Caki2 (cell line): ENCODE measurements at regions not wholly inside any gene's neighbourhood (a gene's known extent, or its start where the extent isn't known, plus 50 kb on each side); places are given as distances from the start of the nearest gene placed in this dataset.
A peak's percentile ranks its signal among the peaks of the same experiment; 100 is the strongest.

Source experiments
- DNase-seq: peaks from one replicate; pipeline ENCODE4 v3.0.0-alpha.2; 2015; ENCODE audit warnings: low read depth
- in situ Hi-C: cut with HindIII; loops from 2 replicates; pipeline ENCODE4 v1.10.0; 2016; ENCODE audit warnings: low sequenced_read_pairs, low pct_unique_long_range_greater_than_20kb, mixed read lengths

GRCh38 chr14:56955745-56956144 is 145.5 kb upstream of the OTX2 start:
- no peak for DNase-seq
- in situ Hi-C loops, result no loop called here

- in situ Hi-C loops, result no loop called here
- no peak for DNase-seq
Observed at GRCh38 chr14:56953884-56954283, 143.6 kb upstream of the OTX2 start.

DNA sequence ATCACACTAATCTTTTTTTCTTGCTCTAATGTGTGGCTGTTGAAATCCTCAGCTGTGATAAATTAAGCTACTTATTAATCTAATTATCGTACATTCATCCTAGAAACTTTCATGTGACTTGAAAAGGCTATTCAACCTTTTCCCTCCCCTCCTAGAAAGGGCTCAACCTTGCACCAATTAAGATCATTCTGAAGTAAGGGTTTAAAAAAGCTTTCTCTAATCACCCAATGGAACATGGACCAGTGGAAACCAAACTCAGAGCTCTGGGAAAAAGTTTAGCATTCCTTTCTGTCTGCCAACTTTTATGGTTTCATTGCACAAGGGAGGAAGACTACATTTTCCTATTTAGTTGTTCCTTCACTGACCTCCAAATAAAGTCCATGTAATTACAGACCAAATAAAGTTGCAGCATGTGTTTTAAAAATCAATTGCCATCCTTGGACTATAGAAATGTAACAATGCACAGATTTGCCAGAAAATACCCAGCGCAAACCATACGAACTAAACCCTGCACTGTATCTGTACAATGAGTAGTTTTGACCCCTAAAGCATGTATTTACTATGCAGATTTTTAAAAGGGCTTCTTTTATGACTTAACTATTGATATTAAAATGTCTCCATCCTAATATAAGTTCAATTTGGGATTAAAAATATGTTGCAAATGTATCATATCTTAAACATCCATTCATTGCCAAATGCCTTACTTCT is 142.6 kb upstream of the OTX2 start:
- DNase-seq, result peak; percentile 4
- in situ Hi-C loops, result no loop called here

GRCh38 chr14:56949828-56950227 is 139.5 kb upstream of the OTX2 start:
- in situ Hi-C loops, result no loop called here
- peak; percentile 79 for DNase-seq

- DNase-seq, result no peak
- in situ Hi-C loops, result no loop called here
Observed at GRCh38 chr14:56945291-56945690, 135.0 kb upstream of the OTX2 start.

DNA sequence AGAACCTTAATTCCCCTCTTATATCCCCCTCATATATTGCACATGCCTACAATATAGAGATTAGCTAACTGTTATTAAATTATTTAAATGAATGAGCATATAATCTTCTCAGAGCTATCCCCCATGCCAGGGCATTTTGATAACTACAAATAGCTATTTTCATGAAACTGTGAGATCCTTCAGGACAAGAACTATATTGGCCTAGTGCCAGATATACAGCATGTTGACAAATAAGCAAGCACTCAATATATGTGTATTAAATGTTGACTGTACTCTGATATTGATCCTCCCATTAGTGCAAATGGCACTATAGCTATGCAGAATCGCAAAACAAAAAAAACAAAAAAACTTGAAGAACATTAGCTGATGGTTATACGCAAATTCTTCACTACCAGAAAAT is 134.1 kb upstream of the OTX2 start:
- DNase-seq, result no peak
- in situ Hi-C loops, result no loop called here

- no peak for DNase-seq
- in situ Hi-C loops, result no loop called here
Observed at GRCh38 chr14:56933446-56933845, 123.2 kb upstream of the OTX2 start.

DNA sequence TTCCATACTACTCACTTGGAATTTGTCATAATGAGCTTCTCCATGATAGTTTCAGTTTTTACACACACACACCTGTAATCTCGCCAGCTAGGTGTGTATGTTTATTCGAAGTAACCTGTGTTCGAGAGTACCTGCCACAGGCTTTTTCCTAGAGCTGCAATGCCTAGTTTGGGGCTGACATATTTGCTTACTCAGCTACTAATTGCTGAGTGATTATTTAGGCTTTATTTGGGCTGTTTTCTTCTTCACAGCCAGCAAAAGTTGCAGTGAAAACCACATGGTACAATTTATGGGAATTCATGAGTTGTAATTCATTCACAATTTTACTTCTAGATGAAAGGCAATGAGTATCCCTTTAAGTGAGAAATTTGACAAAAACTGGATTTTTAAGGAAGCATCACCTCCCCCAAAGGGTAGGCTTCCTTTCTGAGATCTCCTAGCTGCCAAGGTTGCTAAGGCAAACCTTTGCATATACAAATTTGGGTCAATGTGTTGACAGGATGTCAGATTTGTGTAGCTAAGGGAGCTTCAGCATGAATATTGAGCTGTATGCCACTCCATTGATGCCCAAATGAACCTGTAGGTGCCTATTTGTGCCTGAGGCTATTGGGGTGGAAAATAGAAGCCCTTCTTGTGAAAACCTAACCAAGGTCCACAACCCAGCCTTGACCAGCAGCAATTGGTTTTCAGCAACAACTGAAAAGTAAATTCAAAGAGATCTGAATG is 108.7 kb upstream of the OTX2 start:
- in situ Hi-C loops, result no loop called here
- no peak for DNase-seq

DNA sequence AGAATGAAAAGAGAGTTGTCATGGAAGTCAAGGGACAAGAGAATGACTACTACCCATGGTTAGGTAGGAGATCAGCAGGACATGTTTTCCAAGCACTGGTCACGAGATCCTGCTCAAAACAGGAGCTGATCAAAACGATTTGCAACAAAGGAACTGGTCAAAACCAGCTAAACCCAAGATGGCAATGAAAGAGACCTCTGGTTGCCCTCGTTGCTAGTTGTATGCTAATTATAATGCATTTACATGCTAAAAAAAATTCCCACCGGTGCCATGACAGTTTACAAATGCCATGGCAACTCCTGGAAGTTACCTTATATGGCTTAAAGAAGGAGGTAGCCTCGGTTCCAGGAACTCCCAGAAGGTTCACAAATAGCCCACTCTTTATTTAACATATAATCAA is 95.0 kb upstream of the OTX2 start:
- in situ Hi-C loops, result no loop called here
- DNase-seq, result no peak

DNA sequence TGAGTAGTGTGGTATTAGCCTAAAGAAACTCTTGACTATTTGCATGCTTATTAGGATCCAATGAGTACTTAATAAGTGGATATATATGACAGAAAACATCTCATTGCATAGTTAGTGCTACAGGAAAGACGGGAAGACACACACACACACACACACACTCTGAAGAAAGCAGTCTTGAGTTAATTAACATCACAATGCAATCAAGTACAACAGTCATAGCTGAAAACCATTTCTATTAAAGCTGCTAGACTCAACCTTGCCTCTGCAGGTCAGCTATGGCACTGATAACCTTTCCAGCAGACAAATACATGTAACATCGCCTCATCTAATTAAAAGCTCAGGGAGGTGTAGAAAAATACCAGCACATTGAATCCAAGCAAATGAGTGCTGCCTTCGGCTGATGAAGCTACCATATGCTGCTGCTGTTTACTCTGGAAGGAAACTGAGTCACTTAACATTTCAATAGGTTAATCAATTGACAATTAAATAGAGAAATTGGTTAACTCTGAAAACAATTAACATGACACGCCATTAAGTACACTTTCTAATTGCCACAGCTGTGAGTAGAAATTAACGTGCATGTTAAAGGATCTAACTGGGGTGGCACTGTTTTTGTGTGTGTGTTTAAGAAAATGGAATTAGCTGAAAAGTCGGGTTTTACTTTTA is 93.2 kb upstream of the OTX2 start:
- DNase-seq, result no peak
- in situ Hi-C loops, result no loop called here

- in situ Hi-C loops, result no loop called here
- DNase-seq, result no peak
Observed at GRCh38 chr14:56902385-56902784, 92.1 kb upstream of the OTX2 start.

DNA sequence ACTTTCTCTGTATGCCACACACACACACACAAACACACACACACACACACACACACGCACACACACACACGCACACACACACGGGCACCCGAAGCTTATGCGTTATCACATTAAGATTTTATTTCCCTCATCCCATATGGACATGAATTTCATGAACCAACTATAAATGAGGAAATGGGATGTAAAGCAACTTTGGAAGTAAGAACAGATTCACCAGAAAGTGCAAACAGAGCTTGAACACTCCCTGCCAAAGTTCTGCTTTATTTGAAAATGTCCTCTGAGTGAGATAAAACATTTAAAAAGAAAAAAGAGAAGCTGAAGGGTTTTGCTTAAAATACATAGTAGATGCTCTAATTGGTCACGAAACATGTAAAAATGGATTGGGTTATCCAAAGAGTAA is 90.4 kb upstream of the OTX2 start:
- no peak for DNase-seq
- in situ Hi-C loops, result no loop called here

GRCh38 chr14:56899829-56900228 is 89.5 kb upstream of the OTX2 start:
- in situ Hi-C loops, result no loop called here
- no peak for DNase-seq

- no peak for DNase-seq
- in situ Hi-C loops, result no loop called here
Observed at GRCh38 chr14:56896922-56897321, 86.6 kb upstream of the OTX2 start.

DNA sequence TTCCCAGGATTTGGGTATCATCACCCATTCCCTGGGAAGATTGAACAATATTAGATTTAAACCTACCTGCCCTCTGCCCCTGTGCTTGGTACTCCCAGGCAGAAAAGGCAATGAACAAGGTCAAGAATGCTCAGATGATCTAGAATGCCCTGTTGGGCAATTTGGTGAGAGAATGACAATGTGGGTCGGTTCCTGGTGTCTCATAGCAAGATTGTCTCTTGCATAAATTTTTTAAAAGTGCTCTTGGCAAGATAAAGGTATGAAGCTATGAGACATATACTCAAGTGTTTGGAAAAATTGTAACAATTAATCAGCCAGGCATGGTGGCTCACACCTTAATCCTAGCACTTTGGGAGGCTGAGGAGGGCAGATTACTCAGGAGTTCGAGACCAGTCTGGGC is 86.0 kb upstream of the OTX2 start:
- in situ Hi-C loops, result no loop called here
- DNase-seq, result no peak

- in situ Hi-C loops, result no loop called here
- DNase-seq, result no peak
Observed at GRCh38 chr14:56895154-56895553, 84.9 kb upstream of the OTX2 start.

DNA sequence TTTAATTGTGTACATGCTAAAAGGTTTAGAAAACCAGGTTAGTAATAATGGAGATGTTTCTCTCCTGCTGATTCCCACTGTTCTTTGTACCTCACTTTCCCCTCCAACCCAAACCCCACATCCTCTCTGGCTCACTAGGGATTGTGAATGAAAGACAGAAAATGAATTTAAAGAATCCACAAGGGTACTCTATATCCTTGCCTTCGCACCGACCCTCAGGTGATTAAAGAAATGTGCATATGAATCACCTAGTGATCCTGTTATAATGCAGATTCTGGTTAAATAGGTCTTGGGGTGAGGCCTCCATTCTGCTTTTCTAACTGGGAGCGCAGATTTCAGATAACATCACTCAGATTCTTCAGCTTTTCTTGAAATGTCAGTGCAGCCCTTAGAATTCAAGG is 84.3 kb upstream of the OTX2 start:
- in situ Hi-C loops, result no loop called here
- DNase-seq, result no peak

DNA sequence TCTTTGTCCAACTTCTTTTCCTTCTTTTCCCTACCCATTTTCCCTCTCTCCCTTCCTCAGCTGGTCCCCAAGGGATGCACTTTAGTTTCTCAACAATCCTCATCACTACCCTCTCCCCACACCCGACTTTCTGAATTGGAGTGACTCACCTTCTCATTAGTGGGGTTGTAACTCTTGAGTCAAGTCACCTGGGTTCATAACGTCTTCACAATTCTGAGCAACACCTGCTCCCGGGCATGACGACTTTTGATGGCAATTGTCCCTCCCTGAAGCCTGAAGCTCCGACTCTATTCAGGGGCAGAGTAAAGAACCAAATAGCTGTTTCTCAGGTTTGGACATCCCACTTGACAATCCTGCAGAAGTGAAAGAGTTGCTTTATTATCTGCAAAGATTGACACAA is 82.7 kb upstream of the OTX2 start:
- no peak for DNase-seq
- in situ Hi-C loops, result no loop called here

- DNase-seq, result peak; percentile 8
- in situ Hi-C loops, result no loop called here
Observed at GRCh38 chr14:56891226-56891625, 80.9 kb upstream of the OTX2 start.

DNA sequence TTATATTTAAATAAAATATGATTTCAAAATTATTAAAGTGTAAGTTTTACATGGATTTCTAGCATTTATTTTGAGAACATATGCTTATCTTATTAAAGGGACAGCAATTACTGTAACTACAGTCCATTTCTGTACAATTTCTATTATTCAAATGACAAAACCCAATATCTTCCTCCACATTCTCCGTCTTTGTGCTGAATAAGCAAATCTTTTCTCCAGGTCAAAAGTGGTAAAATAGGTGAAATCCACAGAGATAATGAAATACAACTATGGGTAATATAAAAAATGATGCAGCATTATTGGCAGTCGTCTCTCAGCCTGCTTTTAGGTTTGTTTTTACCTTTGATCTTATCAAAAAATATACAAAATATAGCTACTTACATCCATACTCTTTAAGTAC is 79.4 kb upstream of the OTX2 start:
- DNase-seq, result no peak
- in situ Hi-C loops, result no loop called here
